ENCODE measurements at regions not wholly inside any gene's neighbourhood (a gene's known extent, or its start where the extent isn't known, plus 50 kb on each side); places are given as distances from the start of the nearest gene placed in this dataset.
"Not testable (repeated sequence)": the region's sequence is repeated elsewhere in the genome, so short reads cannot be mapped to it uniquely, and the experiment has no call there.

GRCh38 chr16:29326164-29327125 lies 80.1 kb downstream of the NPIPB11 start:
- FAIRE-seq; ATAC-seq; CTCF ChIA-PET; H2AFZ ChIP-seq (ENCODE audit: control insufficient read depth, low read depth, low read length); BruUV-seq (replicated peaks); H3K9ac ChIP-seq (ENCODE audit: control insufficient read depth, insufficient read depth, low read length); H3K4me2 ChIP-seq (ENCODE audit: control insufficient read depth, insufficient read depth); RAD21 ChIA-PET (ENCODE audit: unreplicated experiment); H3K9me3 ChIP-seq (replicated peaks; ENCODE audit: control insufficient read depth, insufficient read depth, low read length); H3K27me3 ChIP-seq (replicated peaks in 1 of 2; ENCODE audit: control insufficient read depth in 2 of 2, insufficient read depth in 2 of 2, low read length in 1 of 2); H3K36me3 ChIP-seq (ENCODE audit: control insufficient read depth in 2 of 2, insufficient read depth in 2 of 2, low read length in 1 of 2); H3K27ac ChIP-seq (ENCODE audit: control insufficient read depth, insufficient read depth); H4K20me1 ChIP-seq (ENCODE audit: control insufficient read depth, insufficient read depth); H3K79me2 ChIP-seq (ENCODE audit: control insufficient read depth, insufficient read depth, low read length); POLR2A ChIA-PET; SMC1A ChIA-PET (ENCODE audit: uncharacterized antibody, unreplicated experiment); DNase-seq (ENCODE audit: low read depth, low spot score); H3K4me3 ChIP-seq; in situ Hi-C loops (cut with MboI); intact Hi-C loops (cut with micrococcal nuclease; ENCODE audit: unreplicated experiment); H3K4me1 ChIP-seq (ENCODE audit: control insufficient read depth, insufficient read depth, low read length): not testable (repeated sequence)
- 29% methylated on average over 26 of the region's 34 CpGs for WGBS (ENCODE audit: insufficient coverage, insufficient replicate concordance, low lambda C conversion rate, missing lambda C conversion rate)

- H3K27ac ChIP-seq (ENCODE audit: control insufficient read depth, insufficient read depth); H3K9ac ChIP-seq (ENCODE audit: control insufficient read depth, insufficient read depth, low read length); H3K9me3 ChIP-seq (replicated peaks; ENCODE audit: control insufficient read depth, insufficient read depth, low read length); H3K36me3 ChIP-seq (ENCODE audit: control insufficient read depth in 2 of 2, insufficient read depth in 2 of 2, low read length in 1 of 2); intact Hi-C loops (cut with micrococcal nuclease; ENCODE audit: unreplicated experiment); BruUV-seq (replicated peaks); CTCF ChIA-PET; H3K4me3 ChIP-seq; H2AFZ ChIP-seq (ENCODE audit: control insufficient read depth, low read depth, low read length); POLR2A ChIA-PET; ATAC-seq; RAD21 ChIA-PET (ENCODE audit: unreplicated experiment); DNase-seq (ENCODE audit: low read depth, low spot score); H3K4me2 ChIP-seq (ENCODE audit: control insufficient read depth, insufficient read depth); H3K4me1 ChIP-seq (ENCODE audit: control insufficient read depth, insufficient read depth, low read length); H3K27me3 ChIP-seq (replicated peaks in 1 of 2; ENCODE audit: control insufficient read depth in 2 of 2, insufficient read depth in 2 of 2, low read length in 1 of 2); FAIRE-seq; H3K79me2 ChIP-seq (ENCODE audit: control insufficient read depth, insufficient read depth, low read length); SMC1A ChIA-PET (ENCODE audit: uncharacterized antibody, unreplicated experiment); in situ Hi-C loops (cut with MboI); H4K20me1 ChIP-seq (ENCODE audit: control insufficient read depth, insufficient read depth): not testable (repeated sequence)
- WGBS (ENCODE audit: insufficient coverage, insufficient replicate concordance, low lambda C conversion rate, missing lambda C conversion rate): 56% methylated on average over 6 of the region's 6 CpGs
Measured at GRCh38 chr16:29323725-29324124, 82.8 kb downstream of the NPIPB11 start.

Measured in GM12878 (cell line).